ENCODE measurements at regions not wholly inside any gene's neighbourhood (a gene's known extent, or its start where the extent isn't known, plus 50 kb on each side); places are given as distances from the start of the nearest gene placed in this dataset.

GRCh38 chr6:168873278-168874190 is 380.1 kb downstream of the THBS2 start:
- no peaks in the 10 kb centered on the region for H3K27me3 ChIP-seq (ENCODE audit: insufficient read depth, insufficient read length)

GRCh38 chr6:168871642-168872315 is 381.9 kb downstream of the THBS2 start:
- Histone ChIP-seq H3K27me3 (ENCODE audit: insufficient read depth, insufficient read length) (no peaks in the 10 kb centered on the region), H3K4me1 (ENCODE audit: insufficient read depth, insufficient read length) (no peaks in the 10 kb centered on the region), H3K4me3 (ENCODE audit: insufficient read length, low read depth) (no peak overlapping the region), H3K9me3 (ENCODE audit: insufficient read depth, low read length) (no peaks in the 10 kb centered on the region), H3K36me3 (ENCODE audit: insufficient read depth, insufficient read length, low read length) (no peaks in the 10 kb centered on the region), H3K9ac (ENCODE audit: insufficient read length, low read depth) (no peak overlapping the region)
- DNase-seq (ENCODE audit: low read depth, low spot score) = no peak
- TF ChIP-seq ZNF274 (IDR thresholded peaks at IDR 0.05; ENCODE audit: low read depth, low read length) (no peak), YY1 (IDR thresholded peaks at IDR 0.05; ENCODE audit: insufficient read depth, insufficient read length) (no peak), SUZ12 (IDR thresholded peaks at IDR 0.05; ENCODE audit: extremely low read depth, insufficient read depth, insufficient read length) (no peak)

More at GRCh38 chr6:168873278-168874190, 380.1 kb downstream of the THBS2 start:
- TF ChIP-seq ZNF274 (IDR thresholded peaks at IDR 0.05; ENCODE audit: low read depth, low read length) (no peak), YY1 (IDR thresholded peaks at IDR 0.05; ENCODE audit: insufficient read depth, insufficient read length) (no peak), SUZ12 (IDR thresholded peaks at IDR 0.05; ENCODE audit: extremely low read depth, insufficient read depth, insufficient read length) (no peak)
- H3K4me1 ChIP-seq (ENCODE audit: insufficient read depth, insufficient read length) = no peaks in the 10 kb centered on the region
- H3K9me3 ChIP-seq (ENCODE audit: insufficient read depth, low read length) = no peaks in the 10 kb centered on the region
- no peak overlapping the region for H3K9ac ChIP-seq (ENCODE audit: insufficient read length, low read depth)
- no peak for DNase-seq (ENCODE audit: low read depth, low spot score)
- H3K4me3 ChIP-seq (ENCODE audit: insufficient read length, low read depth) = no peak overlapping the region
- no peaks in the 10 kb centered on the region for H3K36me3 ChIP-seq (ENCODE audit: insufficient read depth, insufficient read length, low read length)

- Histone ChIP-seq H3K9me3 (ENCODE audit: insufficient read depth, low read length) (no peaks in the 10 kb centered on the region), H3K4me3 (ENCODE audit: insufficient read length, low read depth) (no peak overlapping the region), H3K27me3 (ENCODE audit: insufficient read depth, insufficient read length) (no peaks in the 10 kb centered on the region), H3K4me1 (ENCODE audit: insufficient read depth, insufficient read length) (no peaks in the 10 kb centered on the region), H3K9ac (ENCODE audit: insufficient read length, low read depth) (no peak overlapping the region), H3K36me3 (ENCODE audit: insufficient read depth, insufficient read length, low read length) (no peaks in the 10 kb centered on the region)
- TF ChIP-seq YY1 (IDR thresholded peaks at IDR 0.05; ENCODE audit: insufficient read depth, insufficient read length) (no peak), SUZ12 (IDR thresholded peaks at IDR 0.05; ENCODE audit: extremely low read depth, insufficient read depth, insufficient read length) (no peak), ZNF274 (IDR thresholded peaks at IDR 0.05; ENCODE audit: low read depth, low read length) (no peak)
- DNase-seq (ENCODE audit: low read depth, low spot score) = no peak
These were observed 382.7 kb downstream of the THBS2 start for GRCh38 chr6:168870982-168871381.

- no peak overlapping the region for H3K4me3 ChIP-seq (ENCODE audit: insufficient read length, low read depth)
- TF ChIP-seq SUZ12 (IDR thresholded peaks at IDR 0.05; ENCODE audit: extremely low read depth, insufficient read depth, insufficient read length) (no peak), YY1 (IDR thresholded peaks at IDR 0.05; ENCODE audit: insufficient read depth, insufficient read length) (no peak), ZNF274 (IDR thresholded peaks at IDR 0.05; ENCODE audit: low read depth, low read length) (no peak)
- H3K9ac ChIP-seq (ENCODE audit: insufficient read length, low read depth) = no peak overlapping the region
- no peaks in the 10 kb centered on the region for H3K9me3 ChIP-seq (ENCODE audit: insufficient read depth, low read length)
- no peaks in the 10 kb centered on the region for H3K27me3 ChIP-seq (ENCODE audit: insufficient read depth, insufficient read length)
- no peaks in the 10 kb centered on the region for H3K4me1 ChIP-seq (ENCODE audit: insufficient read depth, insufficient read length)
- no peaks in the 10 kb centered on the region for H3K36me3 ChIP-seq (ENCODE audit: insufficient read depth, insufficient read length, low read length)
- DNase-seq (ENCODE audit: low read depth, low spot score) = no peak
These were observed 386.2 kb downstream of the THBS2 start for GRCh38 chr6:168867247-168868102.

- Histone ChIP-seq H3K36me3 (ENCODE audit: insufficient read depth, insufficient read length, low read length) (no peaks in the 10 kb centered on the region), H3K4me3 (ENCODE audit: insufficient read length, low read depth) (no peak overlapping the region), H3K9ac (ENCODE audit: insufficient read length, low read depth) (no peak overlapping the region), H3K9me3 (ENCODE audit: insufficient read depth, low read length) (no peaks in the 10 kb centered on the region), H3K4me1 (ENCODE audit: insufficient read depth, insufficient read length) (no peaks in the 10 kb centered on the region), H3K27me3 (ENCODE audit: insufficient read depth, insufficient read length) (no peaks in the 10 kb centered on the region)
- no peak for DNase-seq (ENCODE audit: low read depth, low spot score)
- no peak for TF ChIP-seq ZNF274 (IDR thresholded peaks at IDR 0.05; ENCODE audit: low read depth, low read length)
These were observed 387.1 kb downstream of the THBS2 start for GRCh38 chr6:168866534-168866933.

GRCh38 chr6:168865522-168865921 is 388.1 kb downstream of the THBS2 start:
- Histone ChIP-seq H3K27me3 (ENCODE audit: insufficient read depth, insufficient read length) (no peaks in the 10 kb centered on the region), H3K9ac (ENCODE audit: insufficient read length, low read depth) (no peak overlapping the region)
- no peak for TF ChIP-seq SUZ12 (IDR thresholded peaks at IDR 0.05; ENCODE audit: extremely low read depth, insufficient read depth, insufficient read length)
- no peak for TF ChIP-seq YY1 (IDR thresholded peaks at IDR 0.05; ENCODE audit: insufficient read depth, insufficient read length)
- TF ChIP-seq ZNF274 (IDR thresholded peaks at IDR 0.05; ENCODE audit: low read depth, low read length) = no peak

More at GRCh38 chr6:168865522-168865921, 388.1 kb downstream of the THBS2 start:
- H3K4me1 ChIP-seq (ENCODE audit: insufficient read depth, insufficient read length) = no peaks in the 10 kb centered on the region
- H3K4me3 ChIP-seq (ENCODE audit: insufficient read length, low read depth) = no peak overlapping the region
- no peak for DNase-seq (ENCODE audit: low read depth, low spot score)
- no peaks in the 10 kb centered on the region for H3K9me3 ChIP-seq (ENCODE audit: insufficient read depth, low read length)
- H3K36me3 ChIP-seq (ENCODE audit: insufficient read depth, insufficient read length, low read length) = no peaks in the 10 kb centered on the region
